ENCODE measurements at regions not wholly inside any gene's neighbourhood (a gene's known extent, or its start where the extent isn't known, plus 50 kb on each side); places are given as distances from the start of the nearest gene placed in this dataset.

GRCh38 chr3:177401375-177401774 lies 204.1 kb upstream of the TBL1XR1 start:
- TF ChIP-seq CTCF (IDR thresholded peaks at IDR 0.05; ENCODE audit: low read depth, low read length, poor library complexity, severe bottlenecking) (no peak), EZH2phosphoT487 (IDR thresholded peaks at IDR 0.05; ENCODE audit: borderline replicate concordance, low read length) (no peak)
